GM21447 (cell line): ENCODE measurements at regions not wholly inside any gene's neighbourhood (a gene's known extent, or its start where the extent isn't known, plus 50 kb on each side); places are given as distances from the start of the nearest gene placed in this dataset.
A peak's percentile ranks its signal among the peaks of the same experiment; 100 is the strongest.

ENCODE experiments used
- ATAC-seq: cut with Tn5 transposase; IDR thresholded peaks from one replicate; pipeline ENCODE4 v1.9.1; 2021; ENCODE audit not compliant: unreplicated experiment

- ATAC-seq, result no peak
These were observed 96.2 kb upstream of the SIRPA start for GRCh38 chr20:1798982-1799381.

DNA sequence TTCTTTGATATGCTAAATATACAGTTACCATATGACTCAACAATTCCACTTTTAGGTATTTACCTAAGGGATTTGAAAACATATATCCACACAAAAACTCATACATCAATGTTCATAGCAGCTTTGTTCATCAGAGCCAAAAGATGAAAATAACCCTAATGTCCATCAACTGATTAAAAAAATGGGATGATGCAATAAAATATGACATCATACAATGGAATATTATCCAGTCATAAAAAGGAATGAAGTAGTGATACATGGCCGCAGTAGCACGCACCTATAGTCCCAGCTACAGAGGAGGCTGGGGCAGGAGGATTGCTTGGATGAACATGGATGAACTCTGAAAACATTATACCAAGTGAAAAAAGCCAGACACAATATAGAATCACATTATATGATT lies 101.4 kb upstream of the SIRPA start:
- no peak for ATAC-seq

DNA sequence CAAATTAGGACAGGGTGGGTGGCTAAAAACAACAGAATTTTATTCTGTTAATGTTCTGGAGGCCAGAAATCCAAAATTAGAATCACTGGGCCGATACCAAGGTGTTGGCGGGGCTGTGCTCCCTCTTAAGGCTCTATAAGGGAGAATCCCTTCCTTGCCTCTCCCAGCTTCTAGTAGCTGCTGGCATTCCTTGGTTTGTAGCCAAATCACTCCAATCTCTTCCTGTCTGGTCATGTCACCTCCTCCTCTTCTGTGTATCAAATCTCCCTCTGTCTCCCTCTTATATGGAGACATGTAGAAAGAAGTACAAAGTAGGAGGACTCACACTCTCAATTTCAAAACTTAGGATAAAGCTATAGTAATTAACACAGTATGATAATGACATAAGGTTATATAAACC lies 102.9 kb upstream of the SIRPA start:
- no peak for ATAC-seq

GRCh38 chr20:1790386-1790785 lies 104.8 kb upstream of the SIRPA start:
- ATAC-seq, result no peak

GRCh38 chr20:1788044-1788443 lies 107.2 kb upstream of the SIRPA start:
- no peak for ATAC-seq

DNA sequence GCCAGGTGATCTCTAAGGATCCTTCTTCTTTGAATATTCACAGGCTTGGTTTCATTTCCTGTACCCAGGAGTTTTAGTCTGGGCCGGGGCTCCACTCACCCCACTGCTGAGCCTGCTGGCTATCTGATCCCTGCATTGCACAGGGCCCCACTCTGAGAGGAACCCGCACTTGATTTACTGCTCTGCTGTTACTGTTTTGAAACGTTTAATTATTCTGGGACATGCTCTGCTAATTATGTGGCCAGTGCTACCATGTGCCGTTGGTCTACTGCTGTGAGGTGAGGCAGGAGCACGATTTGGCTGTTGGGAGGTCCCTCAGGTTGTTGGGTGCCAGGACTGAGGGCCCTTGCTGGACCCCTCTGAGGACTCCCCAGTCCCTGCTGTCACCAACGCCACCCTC lies 108.7 kb upstream of the SIRPA start:
- ATAC-seq, result no peak

DNA sequence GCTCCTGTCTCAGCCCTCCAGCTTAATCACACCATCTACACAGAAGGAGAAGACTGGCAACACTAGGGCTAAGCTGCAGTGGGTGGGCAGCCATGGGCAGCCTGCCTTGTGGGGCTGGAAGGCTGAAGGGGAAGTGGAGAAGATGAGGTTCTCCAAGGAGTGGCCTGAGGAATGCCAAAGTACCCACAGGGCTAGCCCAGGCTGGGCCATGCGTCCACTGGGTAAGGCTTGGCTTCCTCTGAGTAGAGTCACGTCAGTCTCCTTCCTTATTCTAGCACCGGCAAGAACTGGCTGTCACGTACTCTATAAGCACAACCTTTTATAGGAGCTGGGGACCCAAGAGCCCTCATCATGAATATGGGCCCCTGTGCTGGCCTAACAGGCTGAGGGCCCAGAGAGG lies 110.6 kb upstream of the SIRPA start:
- ATAC-seq, result no peak

GRCh38 chr20:1783245-1783644 lies 112.0 kb upstream of the SIRPA start:
- no peak for ATAC-seq

GRCh38 chr20:1782181-1782580 lies 113.0 kb upstream of the SIRPA start:
- no peak for ATAC-seq

DNA sequence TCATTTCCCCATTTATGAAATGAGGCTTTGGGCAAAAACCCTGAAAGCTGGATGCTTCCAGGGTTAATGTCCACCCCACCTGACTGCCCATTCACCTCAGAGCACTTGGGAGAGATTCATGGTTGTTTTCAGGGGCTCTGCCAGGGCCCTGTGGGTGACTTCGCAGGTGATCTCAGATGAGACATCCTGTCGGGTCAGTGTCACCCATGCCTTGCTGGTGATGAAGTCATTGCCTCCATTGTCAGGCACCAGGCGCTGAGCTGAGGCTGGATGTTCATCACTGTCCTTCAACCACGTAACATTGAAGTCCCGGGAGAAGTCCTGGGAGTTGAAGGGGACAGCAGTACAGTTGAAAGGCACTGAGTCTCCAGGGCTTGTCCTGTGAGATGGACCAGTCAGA lies 115.6 kb upstream of the SIRPA start:
- ATAC-seq, result no peak

DNA sequence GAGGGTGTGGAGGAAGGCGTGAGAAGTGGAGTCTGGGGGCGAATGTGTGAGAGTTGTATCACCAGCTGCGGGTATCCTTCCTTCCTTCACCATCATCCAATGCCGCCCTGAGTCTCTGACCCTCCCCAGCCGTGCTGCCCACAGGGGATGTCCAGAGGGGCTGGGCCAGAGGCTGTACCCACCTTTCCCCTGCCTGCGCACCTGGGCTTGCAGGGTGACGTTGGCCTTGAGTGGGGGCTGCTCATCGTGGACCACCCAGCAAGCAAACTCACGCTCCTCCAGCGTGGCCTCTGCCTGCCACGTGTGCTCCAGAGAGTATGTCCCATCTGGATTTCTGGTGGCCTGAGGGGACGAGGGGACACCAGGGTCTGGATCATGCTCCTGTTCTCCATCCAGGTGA lies 116.9 kb upstream of the SIRPA start:
- ATAC-seq, result no peak

- ATAC-seq, result no peak
These were observed 117.8 kb upstream of the SIRPA start for GRCh38 chr20:1777476-1777820.

DNA sequence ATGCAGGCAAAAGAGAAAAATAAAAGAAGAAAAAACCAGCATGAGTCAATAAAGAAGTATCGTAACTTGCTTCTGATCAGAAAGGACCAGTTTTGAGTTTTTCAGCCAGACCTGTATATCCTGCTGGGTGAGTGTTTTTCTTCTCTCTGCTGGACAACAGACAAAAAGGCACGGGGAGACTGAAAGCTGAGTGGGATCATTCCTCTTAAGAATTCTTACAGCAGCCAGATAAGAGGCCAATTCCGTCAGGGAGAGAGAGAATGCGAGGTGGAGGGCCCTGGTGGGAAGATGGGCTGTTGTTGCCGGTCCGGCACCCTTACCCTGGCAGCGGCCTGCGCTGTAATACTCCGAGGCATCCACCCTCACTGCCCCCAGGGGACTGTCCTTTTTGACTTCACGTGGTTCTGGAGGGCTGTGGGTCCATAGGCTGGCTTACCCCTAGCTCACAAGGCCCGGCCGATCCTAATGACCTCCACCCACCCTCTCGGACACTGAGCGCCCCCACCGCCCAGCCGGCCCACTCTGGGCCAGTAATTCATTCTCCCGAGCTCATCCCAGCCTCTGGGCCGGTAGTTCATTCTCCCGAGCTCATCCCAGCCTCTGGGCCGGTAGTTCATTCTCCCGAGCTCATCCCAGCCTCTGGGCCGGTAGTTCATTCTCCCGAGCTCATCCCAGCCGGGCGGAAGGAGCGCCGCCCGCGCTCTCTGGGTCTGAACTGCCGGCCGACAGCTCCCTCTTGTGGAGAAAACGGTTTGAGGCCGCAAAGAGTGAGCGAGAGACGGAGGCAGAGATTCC lies 118.3 kb upstream of the SIRPA start:
- ATAC-seq, result no peak

DNA sequence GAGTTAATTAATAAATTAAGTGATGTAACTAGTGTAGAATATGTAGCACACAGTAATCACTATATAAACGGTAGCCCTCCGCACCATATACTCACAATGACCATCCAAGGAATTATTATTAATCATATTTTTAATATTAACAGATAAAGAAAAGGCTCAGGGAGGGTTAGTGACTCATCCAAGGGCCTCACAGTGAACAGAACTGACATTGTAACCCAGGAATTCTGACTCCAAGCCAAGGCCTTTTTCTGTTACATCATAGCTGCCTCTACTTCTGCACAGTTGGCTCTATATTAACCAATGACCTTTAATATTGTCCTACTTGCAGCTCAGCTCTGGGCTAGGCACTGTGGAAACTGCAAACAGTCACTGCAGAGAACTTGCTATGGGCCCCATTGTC lies 117.5 kb upstream of the SIRPG start:
- ATAC-seq, result no peak

DNA sequence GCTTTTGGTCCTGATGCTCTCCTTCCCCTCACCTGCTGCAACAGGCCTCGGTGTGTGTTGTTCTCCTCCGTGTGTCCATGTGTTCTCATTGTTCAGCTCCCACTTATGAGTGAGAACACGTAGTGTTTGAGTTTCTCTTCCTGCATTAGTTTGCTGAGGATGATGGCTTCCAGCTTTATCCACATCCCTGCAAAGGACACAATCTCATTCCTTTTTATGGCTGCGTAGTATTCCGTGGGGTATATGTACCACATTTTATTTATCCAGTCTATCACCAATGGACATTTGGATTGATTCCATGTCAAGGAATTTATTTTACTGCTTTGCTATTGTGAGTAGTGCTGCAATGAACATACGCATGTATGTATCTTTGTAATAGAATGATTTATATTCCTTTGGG lies 116.9 kb upstream of the SIRPG start:
- ATAC-seq, result no peak

GRCh38 chr20:1773816-1774215 lies 116.2 kb upstream of the SIRPG start:
- no peak for ATAC-seq

DNA sequence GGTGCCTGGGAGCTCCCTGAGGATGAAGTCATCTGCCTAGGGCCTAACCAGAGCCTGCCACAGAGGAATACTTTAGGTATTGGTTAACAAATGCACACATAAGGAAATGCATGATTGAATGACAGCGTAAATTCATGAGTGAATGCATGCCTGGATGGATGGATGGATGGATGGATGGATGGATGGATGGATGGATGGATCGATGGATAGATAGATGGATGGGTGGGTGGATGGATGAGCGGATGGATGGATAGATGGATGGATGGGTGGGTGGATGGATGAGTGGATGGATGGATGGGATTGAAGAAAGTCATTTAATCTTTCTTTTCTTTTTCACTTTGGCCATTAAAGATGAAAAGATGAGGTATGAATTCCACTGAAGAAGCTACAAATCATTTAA lies 111.9 kb upstream of the SIRPG start:
- no peak for ATAC-seq

- no peak for ATAC-seq
These were observed 109.2 kb upstream of the SIRPG start for GRCh38 chr20:1766731-1767130.

- peak; percentile 69 for ATAC-seq
These were observed 106.8 kb upstream of the SIRPG start for GRCh38 chr20:1764136-1765033.

DNA sequence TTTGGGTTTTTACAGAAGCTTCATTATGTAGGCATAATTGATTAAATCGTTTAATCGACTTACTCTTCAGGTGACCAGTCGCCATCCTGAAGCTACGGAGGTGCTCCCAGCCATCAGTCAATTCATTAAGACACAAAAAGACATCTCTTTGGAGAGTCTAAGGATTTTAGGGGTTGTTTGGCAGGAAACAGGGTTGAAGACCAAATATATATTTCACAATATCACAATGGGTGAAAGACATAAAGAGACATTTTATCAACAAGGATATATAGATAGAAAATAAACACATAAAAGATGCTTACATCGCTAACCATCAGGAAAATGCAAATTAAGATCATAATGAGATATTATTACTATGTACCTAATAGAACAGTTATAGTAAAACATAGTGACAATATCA lies 104.0 kb upstream of the SIRPG start:
- no peak for ATAC-seq

DNA sequence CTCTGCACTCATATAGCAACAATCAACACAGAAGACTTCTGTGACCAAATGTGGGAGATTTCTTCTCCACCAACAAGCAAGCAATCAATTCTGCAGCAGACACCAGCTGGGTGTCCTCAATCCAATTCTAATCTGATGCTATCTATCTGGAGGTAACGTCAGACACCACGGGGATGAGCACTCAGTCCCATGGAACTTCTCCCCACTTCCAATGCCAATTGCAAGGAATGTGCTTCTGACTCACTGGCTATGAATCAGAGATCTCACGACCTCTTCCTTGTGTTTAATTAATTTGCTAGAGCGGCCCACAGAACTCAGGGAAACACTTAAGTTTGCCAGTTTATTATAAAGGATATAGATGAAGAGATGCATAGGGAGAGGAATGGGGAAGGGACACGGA lies 103.5 kb upstream of the SIRPG start:
- ATAC-seq, result no peak

- ATAC-seq, result no peak
These were observed 101.2 kb upstream of the SIRPG start for GRCh38 chr20:1758765-1759164.
